ENCODE measurements at regions not wholly inside any gene's neighbourhood (a gene's known extent, or its start where the extent isn't known, plus 50 kb on each side); places are given as distances from the start of the nearest gene placed in this dataset.

DNA sequence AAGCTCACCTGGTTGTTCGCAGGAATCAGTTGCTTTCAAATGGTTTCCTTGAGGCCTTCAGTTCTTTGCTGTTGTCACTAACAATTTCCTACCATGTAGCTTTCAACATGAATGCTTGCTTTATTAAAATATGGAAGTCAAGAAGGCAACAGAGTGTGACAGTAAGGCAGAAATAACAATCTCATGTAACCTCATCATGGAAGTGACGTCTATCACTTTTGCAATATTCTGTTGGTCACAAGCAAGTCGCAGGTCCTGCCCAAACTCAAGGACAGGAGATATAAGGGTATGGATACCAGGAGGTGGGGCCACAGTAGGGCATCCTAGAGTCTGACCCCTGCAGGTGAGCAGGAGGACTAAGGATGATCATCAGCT is 296.8 kb upstream of the ZP4 start:
- no peak for TF ChIP-seq CTCF (IDR thresholded peaks at IDR 0.05; ENCODE audit: low read depth, low read length, missing control alignments)
- no peak overlapping the region for H3K4me3 ChIP-seq (ENCODE audit: low read depth, low read length)
- DNase-seq (ENCODE audit: low read depth): no peak

DNA sequence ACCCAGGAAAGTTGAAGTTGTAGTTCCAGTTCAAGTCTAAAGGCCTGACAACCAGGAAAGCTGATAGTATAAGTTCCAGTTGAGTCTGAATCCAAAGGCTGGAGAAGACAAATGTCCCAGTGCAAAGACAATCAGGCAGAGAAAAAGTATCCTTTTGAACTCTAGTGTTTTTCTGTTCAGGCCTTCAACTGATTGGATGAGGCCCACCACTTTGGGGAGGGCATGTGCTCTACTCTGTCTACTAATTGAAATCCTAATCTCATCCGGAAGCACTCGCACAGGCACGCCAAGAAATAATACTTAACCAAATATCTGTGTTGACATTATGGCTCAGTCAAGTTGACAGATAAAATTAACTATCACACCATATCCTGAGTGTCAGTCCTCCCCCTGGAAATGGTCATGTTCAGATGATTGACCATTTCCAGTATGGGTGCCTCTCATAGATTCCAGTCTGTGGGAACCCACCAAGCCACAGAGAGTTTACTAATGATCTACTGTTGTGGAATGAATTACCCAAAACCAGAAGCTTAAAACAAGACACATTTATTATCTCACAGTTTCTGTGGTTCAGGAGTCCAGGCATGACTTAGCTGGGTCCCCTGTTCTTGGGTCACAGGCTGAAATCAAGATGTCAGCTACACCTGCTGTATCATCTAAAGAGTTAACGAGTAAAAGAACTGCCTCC is 296.3 kb upstream of the ZP4 start:
- no peak for TF ChIP-seq CTCF (IDR thresholded peaks at IDR 0.05; ENCODE audit: low read depth, low read length, missing control alignments)
- no peak for DNase-seq (ENCODE audit: low read depth)
- no peak overlapping the region for H3K4me3 ChIP-seq (ENCODE audit: low read depth, low read length)

- H3K4me3 ChIP-seq (ENCODE audit: low read depth, low read length): no peak overlapping the region
- TF ChIP-seq CTCF (IDR thresholded peaks at IDR 0.05; ENCODE audit: low read depth, low read length, missing control alignments): no peak
- DNase-seq (ENCODE audit: low read depth): no peak
Measured at GRCh38 chr1:238177960-238178645, 287.4 kb upstream of the ZP4 start.

- no peak for TF ChIP-seq CTCF (IDR thresholded peaks at IDR 0.05; ENCODE audit: low read depth, low read length, missing control alignments)
- H3K4me3 ChIP-seq (ENCODE audit: low read depth, low read length): no peak overlapping the region
- DNase-seq (ENCODE audit: low read depth): no peak
Measured at GRCh38 chr1:238177351-238177750, 286.6 kb upstream of the ZP4 start.

DNA sequence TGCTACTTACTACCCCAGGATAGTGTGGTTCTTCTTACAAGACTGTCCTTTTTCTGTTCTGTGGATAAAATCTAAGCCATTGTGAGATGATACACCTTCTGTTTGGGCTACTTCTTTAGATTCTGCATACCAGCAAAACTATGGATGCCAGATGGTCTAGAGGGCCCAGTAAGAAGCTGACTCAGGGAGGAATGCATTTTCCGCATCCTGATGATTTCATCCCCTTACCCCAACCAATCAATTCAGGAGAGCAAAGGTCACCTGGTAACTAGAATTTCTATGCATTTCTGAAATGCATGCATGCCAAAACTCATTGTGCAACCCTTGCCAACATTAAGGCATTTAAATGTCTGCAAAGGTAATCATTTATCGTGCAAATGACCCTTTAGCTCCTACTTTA is 285.7 kb upstream of the ZP4 start:
- H3K4me3 ChIP-seq (ENCODE audit: low read depth, low read length): no peak overlapping the region
- no peak for TF ChIP-seq CTCF (IDR thresholded peaks at IDR 0.05; ENCODE audit: low read depth, low read length, missing control alignments)
- no peak for DNase-seq (ENCODE audit: low read depth)

DNA sequence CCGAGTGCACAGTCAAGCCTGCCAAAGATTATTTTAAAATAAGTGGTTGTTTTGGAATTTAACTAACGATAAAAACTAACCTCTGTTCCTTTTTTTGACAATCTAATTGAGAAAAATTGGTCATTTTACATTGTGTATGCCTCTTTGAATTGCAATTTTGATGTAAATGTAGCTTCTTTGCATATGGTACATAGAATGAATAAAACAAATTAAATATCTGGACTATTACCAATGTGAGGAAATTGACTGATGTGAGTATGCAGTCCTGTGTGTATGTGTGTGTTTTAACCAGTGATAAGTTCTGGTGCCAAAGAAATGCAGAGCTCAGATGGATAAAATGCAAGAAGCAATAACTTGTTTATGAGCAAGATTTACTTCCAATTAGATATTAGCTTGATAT is 281.3 kb upstream of the ZP4 start:
- no peak for DNase-seq (ENCODE audit: low read depth)
- TF ChIP-seq CTCF (IDR thresholded peaks at IDR 0.05; ENCODE audit: low read depth, low read length, missing control alignments): no peak
- H3K4me3 ChIP-seq (ENCODE audit: low read depth, low read length): no peak overlapping the region

DNA sequence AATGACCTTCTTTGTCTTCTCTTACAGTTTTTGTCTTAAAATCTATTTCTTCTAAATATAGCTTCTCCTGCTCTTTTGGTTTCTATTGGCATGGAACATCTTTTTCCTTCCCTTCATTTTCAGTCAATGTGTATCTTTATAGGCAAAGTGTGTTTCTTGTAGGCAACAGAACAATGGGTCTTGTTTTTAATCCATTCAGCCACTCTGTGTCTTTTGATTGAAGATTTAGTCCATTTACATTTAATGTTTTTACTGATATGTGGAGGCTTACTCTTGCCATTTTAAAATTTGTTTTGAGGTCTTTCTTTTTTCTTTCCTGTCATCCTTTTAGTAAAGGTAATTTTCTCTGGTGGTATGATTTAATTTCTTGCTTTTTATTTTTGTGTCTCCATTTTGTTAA is 271.2 kb upstream of the ZP4 start:
- no peak for DNase-seq (ENCODE audit: low read depth)
- H3K4me3 ChIP-seq (ENCODE audit: low read depth, low read length): no peak overlapping the region
- no peak for TF ChIP-seq CTCF (IDR thresholded peaks at IDR 0.05; ENCODE audit: low read depth, low read length, missing control alignments)
